Parathyroid adenoma (tissue), 2 donors: ENCODE measurements at regions not wholly inside any gene's neighbourhood (a gene's known extent, or its start where the extent isn't known, plus 50 kb on each side); places are given as distances from the start of the nearest gene placed in this dataset.
"Not testable (repeated sequence)": the region's sequence is repeated elsewhere in the genome, so short reads cannot be mapped to it uniquely, and the experiment has no call there.

ENCODE experiments used
- H2AFZ ChIP-seq: fragments of 300-600 bp; sonication (generic); one replicate; pipeline ENCODE4 v1.7.0; 2017; ENCODE audit warnings: antibody characterized with exemption, mild to moderate bottlenecking
- H3K27ac ChIP-seq: fragments of 300-600 bp; sonication (generic); one replicate; pipeline ENCODE4 v1.7.0; 2017
- H3K27me3 ChIP-seq: fragments of 300-600 bp; sonication (generic); one replicate; pipeline ENCODE4 v1.7.0; 2017; ENCODE audit warnings: low read length; ENCODE audit not compliant: control insufficient read depth, insufficient read depth
- H3K36me3 ChIP-seq: fragments of 300-600 bp; sonication (generic); one replicate; pipeline ENCODE4 v1.7.0; 2017; ENCODE audit warnings: low read length; ENCODE audit not compliant: control insufficient read depth, insufficient read depth
- H3K4me1 ChIP-seq: fragments of 300-600 bp; sonication (generic); one replicate; pipeline ENCODE4 v1.7.0; 2017; ENCODE audit warnings: control low read depth
- H3K4me2 ChIP-seq: fragments of 300-600 bp; sonication (generic); one replicate; pipeline ENCODE4 v1.7.0; 2017; ENCODE audit warnings: low read length
- H3K4me3 ChIP-seq: fragments of 300-600 bp; sonication (generic); one replicate; pipeline ENCODE4 v1.7.0; 2017; ENCODE audit warnings: low read depth, low read length
- H3K79me2 ChIP-seq: fragments of 300-600 bp; sonication (generic); one replicate; pipeline ENCODE4 v1.7.0; 2017; ENCODE audit warnings: control low read depth
- H3K9ac ChIP-seq: fragments of 300-600 bp; sonication (generic); one replicate; pipeline ENCODE4 v1.7.0; 2017; ENCODE audit warnings: mild to moderate bottlenecking
- H3K9me3 ChIP-seq: fragments of 300-600 bp; sonication (generic); one replicate; pipeline ENCODE4 v1.7.0; 2017; ENCODE audit warnings: low read length; ENCODE audit not compliant: control insufficient read depth
- TF ChIP-seq, protein P1 (sequence below): fragments of 300-600 bp; sonication (generic); IDR thresholded peaks from one replicate; pipeline ENCODE4 v1.7.0; 2017; ENCODE audit warnings: antibody characterized with exemption, mild to moderate bottlenecking
- donor health status: primary hyperparathyroidism.

DNA sequence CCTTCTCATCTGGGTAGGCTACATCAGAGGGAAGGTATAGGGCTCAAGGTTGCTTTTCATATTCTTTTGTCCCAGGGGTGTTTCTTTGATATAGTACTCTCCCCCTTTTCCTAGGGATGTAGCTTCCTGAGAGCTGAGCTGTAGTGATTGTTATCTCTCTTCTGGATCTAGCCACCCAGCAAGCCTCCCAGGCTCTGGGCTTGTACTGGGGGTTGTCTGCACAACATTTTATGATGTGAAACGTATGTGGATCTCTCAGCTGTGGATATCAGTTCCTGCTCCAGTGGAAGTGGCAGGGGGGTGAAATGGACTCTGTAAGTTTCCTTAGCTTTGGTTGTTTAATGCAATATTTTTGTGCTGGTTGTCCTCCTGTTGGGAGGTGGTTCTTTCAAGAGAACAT lies 437.3 kb upstream of the SYNCRIP start:
- no peaks in the 10 kb centered on the region for H3K4me1 ChIP-seq
- H3K4me3 ChIP-seq = no peak overlapping the region
- TF ChIP-seq, protein P1, sequence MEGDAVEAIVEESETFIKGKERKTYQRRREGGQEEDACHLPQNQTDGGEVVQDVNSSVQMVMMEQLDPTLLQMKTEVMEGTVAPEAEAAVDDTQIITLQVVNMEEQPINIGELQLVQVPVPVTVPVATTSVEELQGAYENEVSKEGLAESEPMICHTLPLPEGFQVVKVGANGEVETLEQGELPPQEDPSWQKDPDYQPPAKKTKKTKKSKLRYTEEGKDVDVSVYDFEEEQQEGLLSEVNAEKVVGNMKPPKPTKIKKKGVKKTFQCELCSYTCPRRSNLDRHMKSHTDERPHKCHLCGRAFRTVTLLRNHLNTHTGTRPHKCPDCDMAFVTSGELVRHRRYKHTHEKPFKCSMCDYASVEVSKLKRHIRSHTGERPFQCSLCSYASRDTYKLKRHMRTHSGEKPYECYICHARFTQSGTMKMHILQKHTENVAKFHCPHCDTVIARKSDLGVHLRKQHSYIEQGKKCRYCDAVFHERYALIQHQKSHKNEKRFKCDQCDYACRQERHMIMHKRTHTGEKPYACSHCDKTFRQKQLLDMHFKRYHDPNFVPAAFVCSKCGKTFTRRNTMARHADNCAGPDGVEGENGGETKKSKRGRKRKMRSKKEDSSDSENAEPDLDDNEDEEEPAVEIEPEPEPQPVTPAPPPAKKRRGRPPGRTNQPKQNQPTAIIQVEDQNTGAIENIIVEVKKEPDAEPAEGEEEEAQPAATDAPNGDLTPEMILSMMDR = no peak
- no peaks in the 10 kb centered on the region for H3K79me2 ChIP-seq
- no peaks in the 10 kb centered on the region for H3K36me3 ChIP-seq
- H3K9ac ChIP-seq = no peak overlapping the region
- H3K4me2 ChIP-seq = no peak overlapping the region
- H3K27ac ChIP-seq = no peak overlapping the region
- no peak overlapping the region for H2AFZ ChIP-seq
- no peaks in the 10 kb centered on the region for H3K27me3 ChIP-seq
- no peaks in the 10 kb centered on the region for H3K9me3 ChIP-seq

DNA sequence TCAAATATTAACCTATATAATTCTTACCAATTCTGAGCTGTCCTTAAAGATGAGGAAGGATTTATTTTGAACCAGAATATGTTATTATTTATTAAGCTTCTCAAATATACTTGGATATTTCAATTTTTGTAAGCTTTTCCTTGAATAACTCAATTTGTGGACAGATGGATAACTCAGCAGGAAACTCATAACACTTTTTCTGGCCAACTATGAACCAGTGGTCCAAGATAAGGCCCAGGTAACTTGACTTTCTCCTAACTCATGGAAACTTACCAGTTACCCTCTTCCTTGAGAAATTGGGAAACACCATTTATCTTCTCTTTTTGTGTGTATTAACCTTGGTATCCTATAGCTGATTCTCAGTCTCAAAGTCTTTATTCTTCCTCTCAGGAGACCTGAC lies 427.5 kb upstream of the SYNCRIP start:
- H3K36me3 ChIP-seq = no peaks in the 10 kb centered on the region
- H2AFZ ChIP-seq = no peak overlapping the region
- H3K9me3 ChIP-seq = no peaks in the 10 kb centered on the region
- H3K9ac ChIP-seq = no peak overlapping the region
- no peaks in the 10 kb centered on the region for H3K27me3 ChIP-seq
- TF ChIP-seq, protein P1 = no peak
- H3K4me2 ChIP-seq = no peak overlapping the region
- H3K4me3 ChIP-seq = no peak overlapping the region
- H3K4me1 ChIP-seq = no peaks in the 10 kb centered on the region
- H3K79me2 ChIP-seq = no peaks in the 10 kb centered on the region
- H3K27ac ChIP-seq = no peak overlapping the region

DNA sequence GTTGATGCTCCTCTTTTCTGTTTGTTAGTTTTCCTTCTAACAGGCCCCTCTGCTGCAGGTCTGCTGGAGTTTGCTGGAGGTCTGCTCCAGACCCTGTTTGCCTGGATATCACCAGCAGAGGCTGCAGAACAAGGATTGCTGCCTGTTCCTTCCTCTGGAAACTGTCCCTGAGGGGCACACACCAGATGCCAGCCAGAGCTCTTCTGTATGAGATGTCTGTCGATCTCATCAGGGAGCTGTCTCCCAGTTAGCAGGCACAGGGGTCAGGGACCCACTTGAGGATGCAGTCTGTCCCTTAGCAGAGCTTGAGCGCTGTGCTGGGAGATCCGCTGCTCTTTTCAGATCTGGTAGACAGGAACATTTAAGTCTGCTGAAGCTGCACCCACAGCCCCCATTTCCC lies 422.3 kb upstream of the SYNCRIP start:
- H3K27ac ChIP-seq, H3K36me3 ChIP-seq, H3K9ac ChIP-seq, H3K27me3 ChIP-seq, H2AFZ ChIP-seq, H3K9me3 ChIP-seq, H3K4me3 ChIP-seq, H3K4me1 ChIP-seq, H3K4me2 ChIP-seq, H3K79me2 ChIP-seq: not testable (repeated sequence)

GRCh38 chr6:86057293-86057980 lies 414.8 kb upstream of the SYNCRIP start:
- not testable (repeated sequence) for H3K4me2 ChIP-seq, H3K27ac ChIP-seq, H3K4me1 ChIP-seq, H3K27me3 ChIP-seq, H3K9me3 ChIP-seq, H3K79me2 ChIP-seq, H2AFZ ChIP-seq, H3K9ac ChIP-seq, H3K4me3 ChIP-seq, H3K36me3 ChIP-seq

DNA sequence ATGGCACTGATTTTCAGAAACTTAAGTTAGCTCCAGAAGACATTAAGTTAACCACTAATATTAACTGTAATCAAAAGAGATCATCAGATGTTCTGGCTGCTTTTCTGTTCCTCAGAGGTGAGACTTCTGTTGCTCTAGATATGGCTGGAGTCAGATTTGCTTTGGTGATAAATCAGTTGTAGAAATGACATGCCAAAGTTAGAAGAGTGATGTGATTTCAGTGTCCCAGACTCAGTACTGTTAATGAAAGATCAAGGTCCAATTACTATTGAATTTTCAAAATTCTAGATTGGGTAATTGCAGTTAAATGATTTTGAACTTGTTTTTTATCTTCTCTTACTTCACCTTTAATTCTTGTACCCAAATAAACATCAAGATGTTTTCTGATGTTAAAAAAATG lies 402.4 kb upstream of the SYNCRIP start:
- Histone ChIP-seq H3K36me3 (no peaks in the 10 kb centered on the region), H3K27me3 (no peaks in the 10 kb centered on the region), H2AFZ (peak overlapping the region; percentile 9), H3K9ac (no peak overlapping the region), H3K4me1 (no peaks in the 10 kb centered on the region), H3K79me2 (no peaks in the 10 kb centered on the region), H3K27ac (no peak overlapping the region), H3K9me3 (no peaks in the 10 kb centered on the region), H3K4me2 (no peak overlapping the region), H3K4me3 (no peak overlapping the region)
- TF ChIP-seq, protein P1 = no peak

DNA sequence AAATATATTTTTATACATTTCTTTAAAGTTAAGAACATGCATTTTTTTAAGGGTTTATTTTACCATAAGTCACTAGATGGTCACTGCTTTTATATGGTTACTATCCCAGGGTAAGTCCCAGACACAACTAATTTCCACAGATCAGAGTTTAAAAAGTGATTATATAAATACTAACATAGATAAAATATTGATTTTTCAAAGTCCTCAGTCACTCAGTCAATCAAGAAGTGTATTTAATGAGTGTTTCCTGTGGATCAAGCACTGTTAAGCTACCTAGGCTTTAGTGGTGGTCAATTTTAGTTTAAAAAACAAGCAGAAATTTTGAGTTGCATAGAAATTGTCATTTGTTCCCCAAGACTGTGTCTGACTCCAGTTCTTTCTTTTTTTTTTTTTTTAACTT lies 399.5 kb upstream of the SYNCRIP start:
- H3K9me3 ChIP-seq = no peaks in the 10 kb centered on the region
- no peaks in the 10 kb centered on the region for H3K27me3 ChIP-seq

More for the DNA sequence above, 399.5 kb upstream of the SYNCRIP start:
- H2AFZ ChIP-seq = no peak overlapping the region
- no peak overlapping the region for H3K27ac ChIP-seq
- TF ChIP-seq, protein P1 = no peak
- H3K4me3 ChIP-seq = no peak overlapping the region
- no peaks in the 10 kb centered on the region for H3K36me3 ChIP-seq
- H3K9ac ChIP-seq = no peak overlapping the region
- no peaks in the 10 kb centered on the region for H3K79me2 ChIP-seq
- no peak overlapping the region for H3K4me2 ChIP-seq
- no peaks in the 10 kb centered on the region for H3K4me1 ChIP-seq
